RWPE1 (cell line): ENCODE measurements at regions not wholly inside any gene's neighbourhood (a gene's known extent, or its start where the extent isn't known, plus 50 kb on each side); places are given as distances from the start of the nearest gene placed in this dataset.

Experiments used
- CTCF ChIA-PET: fragments of 350-600 bp; sonication (Branson Sonifier 250); formaldehyde crosslinking; extraction: SDS; loops from one replicate; lab custom pipeline; 2021; lab: Yijun Ruan, JAX
- POLR2A ChIA-PET: fragments of 400-600 bp; formaldehyde crosslinking; extraction: SDS; loops from one replicate; lab custom pipeline; 2020; ENCODE audit warnings: antibody characterized with exemption; ENCODE audit not compliant: low non-redundant PET; lab: Yijun Ruan, JAX
- DNase-seq: peaks from one replicate; pipeline ENCODE4 v3.0.0; 2012; ENCODE audit warnings: low spot score
- H3K27ac ChIP-seq: fragments of 450-650 bp; 2 replicates; pipeline ENCODE4 v1.5.1; 2017
- TF ChIP-seq, protein P1 (sequence below): fragments of 450-650 bp; conservative IDR thresholded peaks from 2 replicates; pipeline ENCODE4 v1.5.1; 2017; ENCODE audit warnings: low read depth, mild to moderate bottlenecking

DNA sequence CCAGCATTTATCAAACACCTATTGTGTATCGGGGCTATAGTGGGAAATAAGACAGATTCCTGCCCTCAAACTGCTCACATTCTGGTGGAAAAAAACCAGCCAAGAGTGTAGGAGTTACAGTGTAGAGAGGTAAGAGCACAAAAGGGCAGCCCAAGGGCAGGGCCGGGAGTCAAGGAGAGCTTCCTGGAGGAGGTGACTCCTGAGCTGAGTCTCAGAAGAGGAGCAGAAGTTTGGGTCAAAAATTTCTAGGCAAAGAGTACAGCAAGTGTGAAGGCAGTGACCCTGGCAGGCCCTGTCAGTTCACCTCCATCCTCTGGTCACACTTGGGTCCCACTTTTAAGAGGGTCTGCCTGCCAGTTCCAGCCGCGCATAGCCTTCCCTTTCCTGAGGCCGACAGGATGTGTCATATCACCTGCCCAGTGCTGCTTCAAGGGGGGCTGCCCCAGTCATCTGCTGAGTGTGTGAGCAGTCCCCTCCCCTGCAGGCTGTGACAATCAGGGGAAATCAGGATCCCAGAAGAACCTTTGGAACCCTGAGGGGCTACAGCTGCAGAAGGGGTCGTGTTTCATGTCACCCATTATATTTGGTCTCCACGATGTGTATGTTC is 118.4 kb downstream of the GLI2 start:
- no peak overlapping the region for H3K27ac ChIP-seq
- TF ChIP-seq, protein P1, sequence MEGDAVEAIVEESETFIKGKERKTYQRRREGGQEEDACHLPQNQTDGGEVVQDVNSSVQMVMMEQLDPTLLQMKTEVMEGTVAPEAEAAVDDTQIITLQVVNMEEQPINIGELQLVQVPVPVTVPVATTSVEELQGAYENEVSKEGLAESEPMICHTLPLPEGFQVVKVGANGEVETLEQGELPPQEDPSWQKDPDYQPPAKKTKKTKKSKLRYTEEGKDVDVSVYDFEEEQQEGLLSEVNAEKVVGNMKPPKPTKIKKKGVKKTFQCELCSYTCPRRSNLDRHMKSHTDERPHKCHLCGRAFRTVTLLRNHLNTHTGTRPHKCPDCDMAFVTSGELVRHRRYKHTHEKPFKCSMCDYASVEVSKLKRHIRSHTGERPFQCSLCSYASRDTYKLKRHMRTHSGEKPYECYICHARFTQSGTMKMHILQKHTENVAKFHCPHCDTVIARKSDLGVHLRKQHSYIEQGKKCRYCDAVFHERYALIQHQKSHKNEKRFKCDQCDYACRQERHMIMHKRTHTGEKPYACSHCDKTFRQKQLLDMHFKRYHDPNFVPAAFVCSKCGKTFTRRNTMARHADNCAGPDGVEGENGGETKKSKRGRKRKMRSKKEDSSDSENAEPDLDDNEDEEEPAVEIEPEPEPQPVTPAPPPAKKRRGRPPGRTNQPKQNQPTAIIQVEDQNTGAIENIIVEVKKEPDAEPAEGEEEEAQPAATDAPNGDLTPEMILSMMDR, result no peak
- POLR2A ChIA-PET, result no interaction called here
- DNase-seq, result no peak
- CTCF ChIA-PET, result no interaction called here

DNA sequence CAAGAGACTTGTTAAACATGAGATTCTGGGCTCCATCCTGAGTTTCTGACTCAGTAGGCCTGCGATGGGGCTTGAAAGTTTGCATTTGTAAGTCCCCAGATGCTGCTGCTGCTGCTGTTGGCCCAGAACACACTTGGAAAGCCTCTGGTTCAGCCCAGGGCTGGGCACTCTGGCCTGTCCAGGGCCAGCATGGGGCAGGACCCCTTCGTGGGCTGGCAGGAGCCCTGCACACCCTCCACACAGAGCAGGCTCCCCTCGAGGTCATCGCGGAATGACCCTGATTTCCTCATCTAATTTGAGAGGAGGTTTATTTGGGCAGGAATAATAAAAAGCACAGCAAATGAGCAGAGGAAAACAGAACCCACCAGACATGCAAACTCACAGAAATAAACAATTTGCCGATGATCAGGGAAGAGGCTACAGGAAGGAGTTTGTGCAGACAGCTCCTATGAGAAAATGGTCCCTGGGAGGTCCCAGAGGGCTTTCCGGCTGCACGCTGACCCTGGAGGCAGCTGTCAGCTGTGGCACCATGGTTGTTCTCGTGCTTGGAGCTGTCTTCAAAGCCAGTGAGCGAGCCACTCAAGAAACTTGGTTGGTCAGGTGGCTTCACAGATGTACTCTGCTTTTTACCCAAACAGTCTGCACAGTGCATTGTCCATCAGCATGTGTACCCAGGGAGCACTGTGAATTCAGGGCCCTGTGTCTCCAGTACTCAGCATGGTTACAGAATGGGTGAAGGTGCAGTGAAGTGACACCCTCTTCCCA is 119.3 kb downstream of the GLI2 start:
- ChIA-PET POLR2A (no interaction called here), CTCF (no interaction called here)
- H3K27ac ChIP-seq, result no peak overlapping the region
- TF ChIP-seq, protein P1, result no peak
- DNase-seq, result no peak

DNA sequence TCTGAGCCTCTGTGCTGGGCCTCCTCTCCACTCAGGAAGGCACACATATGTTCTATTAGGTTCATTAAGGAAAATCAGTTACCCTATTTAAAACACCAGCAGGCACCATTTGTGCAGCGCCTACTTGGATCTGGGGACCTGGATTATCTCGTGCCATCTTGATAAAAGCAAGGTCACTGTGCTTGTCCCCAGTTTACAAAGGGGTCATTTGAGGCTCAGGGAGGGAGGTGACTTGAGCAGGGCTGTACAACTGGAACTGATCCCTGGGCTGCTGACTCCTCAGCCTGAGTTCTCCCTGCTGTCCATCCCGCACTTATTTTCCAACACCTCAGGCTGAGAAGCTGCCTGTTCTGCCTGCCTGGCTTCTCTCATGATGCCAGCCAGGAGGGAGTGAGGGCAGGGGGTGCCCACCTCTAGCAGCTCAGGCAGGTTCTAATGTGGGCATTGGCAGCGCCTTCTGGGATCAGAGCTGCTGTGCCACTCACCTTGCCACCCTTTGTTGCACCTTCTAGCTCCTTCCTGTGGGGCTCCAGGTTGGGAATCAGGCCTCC is 120.3 kb downstream of the GLI2 start:
- no peak for DNase-seq
- no peak overlapping the region for H3K27ac ChIP-seq
- ChIA-PET POLR2A (no interaction called here), CTCF (no interaction called here)
- TF ChIP-seq, protein P1, result no peak

DNA sequence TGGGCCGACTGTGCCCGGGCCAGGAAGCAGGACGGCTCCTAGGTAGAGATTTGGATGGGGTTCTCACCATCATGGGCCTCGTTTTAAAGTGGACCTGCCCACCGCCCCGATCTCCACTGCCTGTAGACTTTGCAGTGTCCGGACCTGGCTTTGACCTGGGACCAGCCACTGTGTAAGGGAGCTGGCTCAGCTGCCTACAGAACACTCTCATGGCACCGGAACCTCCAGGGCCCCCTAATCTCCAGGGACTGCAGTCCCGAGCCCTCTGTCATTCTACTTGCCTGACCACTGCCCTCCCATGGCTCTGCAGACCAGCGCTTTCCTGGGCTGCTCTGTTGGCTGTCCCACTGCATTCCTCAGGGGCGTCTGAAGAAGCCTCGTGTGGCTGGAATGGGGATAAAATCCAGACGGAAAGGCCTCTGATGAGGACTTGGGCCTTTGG is 120.8 kb downstream of the GLI2 start:
- no peak overlapping the region for H3K27ac ChIP-seq
- TF ChIP-seq, protein P1, result no peak
- DNase-seq, result no peak
- ChIA-PET CTCF (interaction anchor here (0.5 kb wide), 1 partner anchor 157 kb away, joined by 5 read pairs; no protein-coding TSS in a partner anchor), POLR2A (no interaction called here)

DNA sequence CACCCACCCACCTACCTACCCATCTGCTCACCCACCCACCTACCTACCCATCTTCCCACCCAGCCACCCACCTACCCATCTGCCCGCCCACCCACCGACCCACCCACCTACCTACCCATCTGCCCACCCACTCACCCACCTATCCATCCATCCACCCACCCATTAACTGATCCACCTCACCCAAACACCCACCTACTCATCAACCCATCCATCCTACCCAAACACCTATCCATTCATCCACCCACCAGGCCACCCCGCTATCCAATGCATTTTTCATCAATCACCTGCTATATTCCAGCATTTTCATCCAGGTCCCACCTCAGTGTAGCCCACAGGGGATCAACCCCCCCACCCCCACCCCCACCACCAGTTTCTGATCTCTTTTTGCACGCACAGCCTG is 121.8 kb downstream of the GLI2 start:
- CTCF ChIA-PET, result no interaction called here
- TF ChIP-seq, protein P1, result no peak
- POLR2A ChIA-PET, result no interaction called here
- H3K27ac ChIP-seq, result no peak overlapping the region
- DNase-seq, result no peak

DNA sequence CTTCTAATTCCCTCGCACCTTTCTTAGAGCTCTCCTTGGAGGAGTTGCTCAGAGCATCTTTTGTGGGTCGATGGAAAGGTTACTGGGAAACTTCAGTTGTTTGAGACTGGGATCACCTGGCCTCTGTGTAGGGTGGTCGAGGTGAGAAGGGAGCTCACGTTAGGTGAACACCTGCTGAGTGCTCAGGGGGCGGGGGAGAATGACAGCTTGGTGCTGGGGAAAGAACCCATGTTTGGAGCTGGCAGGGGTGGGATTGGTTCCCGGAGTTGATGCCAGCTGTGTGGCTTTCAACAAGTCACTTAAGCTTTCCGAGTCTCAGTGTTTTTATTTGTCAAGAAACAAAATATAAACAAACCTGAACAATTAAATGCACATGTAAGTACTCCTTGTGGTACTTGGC is 122.3 kb downstream of the GLI2 start:
- no peak for DNase-seq
- no peak overlapping the region for H3K27ac ChIP-seq
- ChIA-PET POLR2A (no interaction called here), CTCF (interaction anchor here (0.6 kb wide), 1 partner anchor 33 kb away, joined by 5 read pairs; no protein-coding TSS in a partner anchor)
- TF ChIP-seq, protein P1, result no peak
